GM18909 (cell line): ENCODE measurements at regions not wholly inside any gene's neighbourhood (a gene's known extent, or its start where the extent isn't known, plus 50 kb on each side); places are given as distances from the start of the nearest gene placed in this dataset.

ENCODE experiments used
- ATAC-seq: cut with Tn5 transposase; IDR thresholded peaks from one replicate; pipeline ENCODE4 v1.9.1; 2021; ENCODE audit warnings: mild to moderate bottlenecking; ENCODE audit not compliant: unreplicated experiment, poor library complexity

DNA sequence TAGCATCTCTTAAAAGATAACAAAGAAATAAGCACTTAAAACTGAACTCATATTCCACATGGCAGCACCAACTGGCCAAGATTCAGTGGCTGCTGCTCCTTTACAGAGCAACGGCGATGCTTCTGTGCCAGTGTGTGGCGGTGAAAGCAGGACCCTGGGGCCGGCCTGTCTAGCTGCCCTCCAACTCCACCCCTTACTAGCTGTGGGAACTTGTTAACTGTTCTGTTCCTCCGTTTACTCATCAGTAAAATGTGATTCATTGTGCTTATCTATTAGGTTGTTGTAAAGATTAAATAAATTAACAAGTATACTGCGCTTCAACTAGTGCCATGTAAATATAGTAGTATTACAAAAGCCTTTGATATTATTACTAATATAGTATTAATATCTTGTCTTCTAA lies 133.2 kb downstream of the GDAP2 start:
- no peak for ATAC-seq

DNA sequence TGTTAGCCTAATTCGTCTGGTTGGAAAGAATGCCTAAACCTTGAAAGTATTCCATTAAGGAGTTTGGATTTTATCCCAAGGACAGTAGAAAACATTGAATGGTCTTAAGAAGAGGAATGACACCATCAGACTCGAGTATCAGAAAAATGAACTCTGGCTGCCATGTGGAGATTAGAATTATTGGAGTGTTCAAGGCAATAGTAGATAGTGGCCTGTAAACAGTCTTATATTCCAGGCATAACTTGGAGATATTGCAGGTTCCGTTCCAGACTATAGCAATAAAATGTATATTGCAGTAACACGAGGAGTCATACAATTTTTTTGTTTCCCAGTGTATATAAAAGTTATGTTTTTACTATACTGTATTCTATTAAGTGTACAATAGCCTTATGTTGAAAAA lies 130.9 kb downstream of the GDAP2 start:
- ATAC-seq: no peak

DNA sequence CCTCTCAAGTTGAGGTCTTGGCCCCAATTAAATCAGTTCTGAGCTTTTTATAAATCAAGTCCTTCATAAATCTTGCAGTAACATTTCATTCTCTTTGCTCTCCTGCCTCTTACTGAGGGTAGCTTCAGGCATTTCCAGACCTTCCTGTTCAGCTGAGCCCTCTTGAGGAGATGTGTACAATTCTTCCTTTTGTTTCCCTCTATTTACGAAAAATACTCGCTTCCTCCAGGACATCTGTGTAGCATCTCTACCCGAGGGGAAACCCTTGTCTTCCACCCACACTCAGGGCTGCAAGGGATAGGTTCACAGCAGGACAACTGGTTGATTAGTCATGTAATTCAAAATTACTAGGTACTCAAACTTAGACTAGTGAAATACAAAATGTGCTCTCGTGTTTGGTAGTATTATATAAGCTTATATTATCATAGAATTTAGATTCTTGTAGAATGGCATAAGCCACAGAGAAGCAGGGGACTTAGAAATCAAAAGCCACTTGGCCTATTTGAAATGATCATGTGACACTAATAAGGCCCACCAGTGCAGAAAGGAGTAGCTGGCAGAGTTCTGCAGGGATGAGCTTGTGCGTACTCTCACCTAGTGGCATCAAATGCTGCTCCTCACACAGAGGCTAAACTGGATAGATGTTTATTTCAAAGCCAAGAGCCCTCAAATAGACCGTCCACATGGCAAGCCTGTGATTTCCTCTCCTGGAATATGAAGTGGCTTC lies 126.7 kb downstream of the GDAP2 start:
- no peak for ATAC-seq

DNA sequence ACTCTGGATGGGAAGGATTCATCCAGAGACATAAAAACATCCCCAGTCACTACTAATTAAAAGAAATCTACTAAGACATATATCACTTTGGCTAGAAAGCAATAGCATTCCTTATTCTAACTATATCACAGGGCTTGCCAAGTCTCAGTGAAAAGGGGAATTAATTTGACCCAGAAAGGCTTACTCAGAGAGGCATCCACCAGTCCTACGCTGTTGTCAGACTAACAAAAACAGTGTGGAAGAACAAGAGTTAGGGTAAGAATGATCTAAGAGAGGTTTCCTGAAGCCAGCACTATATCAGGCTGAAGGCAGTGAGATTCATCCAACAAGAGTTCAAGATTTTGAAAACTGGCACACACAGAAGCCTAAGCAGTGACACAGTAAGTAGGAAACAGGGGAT lies 126.1 kb downstream of the GDAP2 start:
- no peak for ATAC-seq

DNA sequence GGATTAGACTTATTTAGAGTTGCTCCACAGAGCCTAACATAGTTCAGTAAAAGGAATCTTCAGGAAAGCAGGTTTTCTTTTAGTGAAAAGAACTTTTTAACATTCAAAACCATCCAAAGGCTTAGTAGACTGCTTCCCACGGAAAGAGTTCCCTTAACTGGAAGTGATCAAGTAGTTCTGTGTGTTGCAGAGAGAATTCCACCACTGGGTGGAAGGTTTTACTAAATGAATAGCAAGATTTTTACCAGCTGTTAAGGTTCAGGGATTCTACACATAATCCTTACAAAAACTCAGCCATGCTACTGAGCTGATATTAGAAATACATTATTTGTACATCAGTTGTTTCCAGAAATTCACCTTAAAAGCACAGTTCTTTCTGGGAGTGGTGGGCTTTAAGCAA lies 119.7 kb downstream of the GDAP2 start:
- no peak for ATAC-seq

DNA sequence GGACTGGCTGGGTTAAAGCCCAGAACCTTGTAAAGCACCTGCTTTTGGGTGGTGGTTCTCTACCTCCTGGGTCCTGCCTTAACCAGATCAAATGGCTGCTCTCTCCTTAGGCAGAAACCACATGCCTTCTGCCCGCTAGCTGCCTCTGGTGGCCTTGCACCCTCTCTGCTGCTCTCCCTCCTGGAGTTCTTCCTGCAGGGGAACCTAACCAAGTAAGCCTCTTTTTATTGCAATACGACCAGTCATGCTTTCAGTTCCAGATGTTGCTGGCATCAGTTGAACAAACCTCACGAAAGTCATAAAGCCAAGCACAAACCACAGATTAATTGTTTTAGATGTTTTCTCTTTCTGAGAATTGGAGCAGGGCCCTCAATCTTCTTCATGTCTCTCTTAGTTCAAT lies 118.9 kb downstream of the GDAP2 start:
- no peak for ATAC-seq

DNA sequence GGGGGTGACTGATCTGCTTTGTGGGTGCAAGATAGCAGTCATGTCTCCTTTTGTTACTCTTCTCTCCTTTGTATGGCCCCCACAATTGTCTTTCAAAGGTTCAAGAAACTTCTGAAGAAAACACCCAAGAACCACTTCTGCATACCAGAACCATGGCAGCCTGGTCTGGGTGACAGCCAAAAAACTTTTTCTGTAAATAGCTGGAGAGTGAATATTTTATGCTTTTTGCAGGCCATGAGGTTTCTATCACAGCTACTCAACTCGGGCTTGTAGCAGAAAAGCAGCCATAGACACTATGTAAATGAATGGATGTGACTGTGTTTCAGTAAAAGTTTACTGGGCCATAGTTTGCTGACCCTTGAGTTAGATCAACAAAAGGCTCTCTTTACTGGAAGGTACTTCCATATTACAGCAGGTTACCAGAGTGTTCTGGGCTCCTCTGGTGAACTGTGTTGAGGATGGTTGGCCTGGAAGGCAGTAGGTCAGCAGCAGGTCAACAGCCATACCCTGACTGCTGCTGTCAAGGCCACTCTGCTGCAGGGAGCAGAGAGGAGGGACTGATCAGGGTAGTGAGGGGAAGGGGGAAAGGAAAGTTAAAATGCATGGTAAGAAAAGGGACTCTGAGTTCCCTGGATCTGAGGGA lies 116.4 kb downstream of the GDAP2 start:
- ATAC-seq: no peak
